T-helper 9 cell (primary cell): ENCODE measurements at regions not wholly inside any gene's neighbourhood (a gene's known extent, or its start where the extent isn't known, plus 50 kb on each side); places are given as distances from the start of the nearest gene placed in this dataset.
"Not testable (repeated sequence)": the region's sequence is repeated elsewhere in the genome, so short reads cannot be mapped to it uniquely, and the experiment has no call there.

Experiments
- DNase-seq: peaks from one replicate; pipeline ENCODE4 v3.0.0-alpha.2; 2020

DNA sequence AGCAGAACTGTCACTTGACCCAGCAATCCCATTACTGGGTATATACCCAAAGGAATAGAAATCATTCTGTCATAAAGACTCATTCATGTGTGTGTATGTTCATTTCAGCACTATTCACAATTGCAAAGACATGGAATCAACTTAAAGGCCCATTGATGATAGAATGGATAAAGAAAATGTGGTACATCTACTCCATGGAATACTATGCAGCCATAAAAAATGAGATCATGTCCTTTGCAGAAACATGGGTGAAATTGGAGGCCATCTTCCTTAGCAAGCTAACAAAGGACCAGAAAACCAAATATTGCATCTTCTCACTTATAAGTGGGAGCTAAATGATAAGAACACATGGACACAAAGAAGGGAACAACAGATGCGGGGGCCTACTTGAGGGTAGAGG is 422.5 kb downstream of the HS3ST3B1 start:
- DNase-seq: not testable (repeated sequence)

GRCh38 chr17:14719942-14720341 is 419.1 kb downstream of the HS3ST3B1 start:
- DNase-seq: no peak

DNA sequence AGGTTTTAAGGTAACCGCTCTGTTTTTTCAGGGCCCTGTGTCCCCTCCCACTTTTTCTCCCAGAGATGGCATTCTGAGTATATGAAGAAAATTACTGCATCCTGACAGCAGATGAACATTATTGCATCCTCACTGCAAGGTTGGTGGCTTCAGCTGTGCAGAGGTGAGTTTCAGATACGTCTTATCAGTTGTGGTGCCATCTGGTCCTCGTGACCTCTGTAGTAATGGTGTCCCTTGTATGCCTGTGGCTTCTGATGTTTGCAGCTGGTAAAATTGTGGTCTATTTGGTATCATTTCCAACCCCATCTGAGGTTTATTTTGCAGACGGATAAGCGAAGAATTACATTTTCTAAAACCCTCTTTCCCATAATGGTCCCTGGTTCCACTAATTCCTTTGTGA is 417.0 kb downstream of the HS3ST3B1 start:
- DNase-seq: no peak

DNA sequence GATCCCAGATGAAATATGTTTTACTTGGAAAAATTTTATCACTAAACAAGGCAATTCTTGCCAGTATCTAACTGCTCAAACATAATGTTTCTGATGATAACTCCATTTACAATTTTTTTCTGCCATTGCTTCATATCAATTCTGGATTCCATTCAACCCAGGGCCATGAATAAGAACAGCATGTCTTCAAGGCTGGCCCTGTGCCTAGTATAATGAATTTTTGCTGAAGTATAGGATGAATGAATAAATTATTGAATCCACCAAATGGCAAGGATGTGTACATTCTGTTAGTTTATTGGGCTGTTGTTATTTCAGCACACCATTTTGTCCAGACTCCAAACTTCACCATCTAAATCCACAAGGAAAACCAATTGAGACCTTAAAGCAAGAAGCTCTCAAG is 414.7 kb downstream of the HS3ST3B1 start:
- no peak for DNase-seq

DNA sequence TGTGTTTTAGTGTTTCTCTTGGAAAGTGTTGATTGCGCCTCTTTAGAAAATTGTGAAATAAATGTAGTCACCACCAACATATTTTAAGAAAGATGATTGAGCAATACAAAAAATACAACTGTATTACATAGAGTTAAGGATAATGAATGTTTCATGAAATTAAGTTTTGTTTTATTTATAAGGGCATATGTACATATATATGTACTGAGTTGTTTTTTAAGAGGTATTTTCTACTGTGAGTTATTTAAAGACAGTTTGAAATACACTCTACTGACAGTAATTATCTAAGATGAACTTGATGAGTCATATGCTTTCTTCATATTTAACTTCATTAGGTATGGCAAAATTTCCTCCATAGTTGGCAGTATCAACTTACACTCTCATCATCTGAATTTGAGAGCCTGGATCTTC is 411.7 kb downstream of the HS3ST3B1 start:
- no peak for DNase-seq

DNA sequence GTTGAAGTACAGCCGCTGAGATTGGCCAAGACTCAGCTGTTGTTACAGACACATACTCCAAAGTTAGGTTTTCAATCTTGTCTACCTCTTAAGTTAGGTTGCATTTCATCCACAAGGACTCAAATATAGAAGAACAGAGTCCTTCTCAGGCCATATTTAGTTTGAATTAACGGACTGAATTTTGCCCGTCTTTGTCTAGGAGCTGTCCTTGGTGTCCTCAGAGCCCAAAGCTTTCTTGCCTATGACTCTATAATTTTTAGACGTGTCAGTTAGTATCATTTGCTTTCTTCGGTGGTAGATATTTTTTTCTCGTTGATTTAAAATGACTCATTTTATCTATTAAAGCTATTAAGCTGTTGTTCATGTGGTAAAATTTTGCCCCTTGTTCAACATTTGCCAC is 403.2 kb downstream of the HS3ST3B1 start:
- DNase-seq: no peak

GRCh38 chr17:14701886-14702285 is 401.0 kb downstream of the HS3ST3B1 start:
- DNase-seq: no peak

- DNase-seq: no peak
Measured at GRCh38 chr17:14699574-14700185, 398.8 kb downstream of the HS3ST3B1 start.

- DNase-seq: no peak
Measured at GRCh38 chr17:14693382-14693781, 392.5 kb downstream of the HS3ST3B1 start.

- DNase-seq: no peak
Measured at GRCh38 chr17:14690704-14691103, 389.8 kb downstream of the HS3ST3B1 start.

DNA sequence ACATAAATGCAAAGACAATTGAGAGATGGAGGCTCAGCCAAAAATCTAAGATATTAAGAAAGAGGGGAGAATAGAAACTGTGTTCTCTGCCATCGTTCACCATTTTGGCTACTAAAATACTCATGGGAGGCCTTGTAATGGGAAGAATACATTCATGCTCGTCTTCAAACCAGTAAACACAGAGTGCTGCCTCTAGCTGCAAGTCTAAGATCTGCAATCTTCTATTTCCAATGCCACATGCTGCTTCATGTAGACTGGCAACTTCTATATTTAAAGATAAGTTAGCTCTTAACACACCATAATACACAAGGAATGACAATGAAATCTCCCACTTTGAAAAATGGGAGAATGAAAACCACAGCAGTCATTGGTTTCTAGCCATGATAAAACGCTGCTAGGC is 387.3 kb downstream of the HS3ST3B1 start:
- no peak for DNase-seq

- no peak for DNase-seq
Measured at GRCh38 chr17:14672830-14673229, 371.9 kb downstream of the HS3ST3B1 start.

DNA sequence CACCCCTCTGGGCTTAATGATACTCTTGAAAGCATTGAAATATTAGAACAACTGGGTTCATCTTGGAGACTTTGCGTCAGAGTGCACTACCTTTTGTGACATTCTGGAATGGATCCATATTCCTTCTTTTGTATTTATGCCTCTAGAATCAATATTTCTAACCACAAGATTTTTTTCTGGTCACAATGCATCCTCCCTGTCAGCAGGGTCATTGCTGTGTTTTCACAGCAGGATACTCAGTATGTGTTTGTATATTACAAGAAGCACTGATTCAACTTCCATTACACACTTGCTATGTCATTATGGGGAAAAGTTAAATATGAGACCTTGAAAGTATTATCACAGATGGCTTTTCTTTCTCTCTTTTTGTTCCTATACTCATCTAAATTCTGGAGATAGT is 370.0 kb downstream of the HS3ST3B1 start:
- DNase-seq: no peak

- DNase-seq: no peak
Measured at GRCh38 chr17:14664511-14664910, 363.6 kb downstream of the HS3ST3B1 start.

DNA sequence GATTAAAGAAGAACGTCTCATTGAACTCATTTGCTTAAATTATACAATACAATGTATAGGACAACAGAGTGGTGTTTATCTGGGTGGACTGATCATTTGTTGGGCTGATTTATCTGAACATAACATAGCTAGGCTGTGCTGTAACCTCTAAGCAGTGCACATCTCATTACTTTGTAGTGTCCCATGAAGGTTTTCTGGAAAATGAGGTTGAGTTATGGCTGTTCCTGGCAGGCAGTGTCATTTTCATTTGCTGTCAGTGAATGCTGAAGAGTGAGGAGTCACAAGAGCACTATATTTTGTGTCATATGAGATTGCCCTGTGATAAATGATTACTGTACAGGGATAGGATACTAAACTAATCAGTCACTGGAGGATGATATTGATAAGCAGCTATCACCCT is 340.2 kb downstream of the HS3ST3B1 start:
- DNase-seq: no peak

DNA sequence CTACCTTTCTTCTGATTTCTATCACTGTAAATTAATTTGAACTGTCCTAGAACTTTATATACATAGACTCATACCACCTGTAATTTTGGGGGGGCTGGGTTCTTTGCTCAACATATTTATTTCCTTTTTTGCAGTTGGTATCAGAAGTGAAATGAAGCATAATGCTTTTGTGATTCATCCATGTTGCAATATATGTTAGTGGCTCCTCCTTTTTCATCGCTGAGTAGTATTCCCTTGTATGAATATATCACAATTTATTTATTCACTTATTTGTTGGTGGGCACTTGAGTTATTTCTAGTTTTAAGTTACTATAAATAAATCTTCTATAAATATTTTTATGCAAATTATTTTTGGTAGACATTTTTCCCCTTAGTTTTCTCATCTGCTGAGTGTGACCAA is 336.4 kb downstream of the HS3ST3B1 start:
- DNase-seq: no peak

DNA sequence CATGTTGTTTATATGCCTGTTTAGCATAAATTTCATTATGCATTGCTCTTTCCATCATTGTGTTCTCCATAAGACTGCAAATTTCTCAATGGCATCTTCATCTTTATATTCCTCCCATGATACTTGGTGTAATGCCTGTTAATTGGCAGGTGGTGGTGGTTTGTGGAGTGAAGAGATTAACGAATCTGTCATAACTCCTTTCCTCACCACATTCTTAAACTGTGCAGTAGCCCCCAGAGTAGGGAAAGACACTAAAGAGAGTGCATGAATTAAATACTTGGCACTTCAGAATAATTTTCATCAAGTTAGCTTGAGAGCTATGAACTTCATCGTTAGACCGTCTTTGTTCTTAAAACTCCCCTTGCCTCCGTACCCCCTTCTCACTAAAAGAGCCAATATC is 329.7 kb downstream of the HS3ST3B1 start:
- DNase-seq: no peak

DNA sequence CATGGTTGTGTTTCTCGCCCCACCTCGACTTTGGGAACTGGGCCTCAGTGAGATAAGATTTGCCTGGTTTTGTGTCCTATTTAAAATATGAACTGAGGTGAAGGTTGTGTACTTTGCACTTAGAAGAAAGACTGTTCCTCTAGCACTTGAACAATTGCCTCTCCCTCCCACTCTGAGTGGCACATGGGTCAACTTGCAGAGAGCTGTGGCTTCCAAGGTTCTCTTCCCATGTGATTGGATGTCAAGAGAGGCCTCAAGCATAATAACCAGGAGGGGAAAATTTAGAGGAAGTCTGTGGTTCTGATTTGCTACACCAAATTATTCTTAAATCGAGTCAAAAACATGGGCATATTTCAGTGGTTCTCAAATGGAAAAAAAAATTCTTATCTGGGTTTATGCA is 329.2 kb downstream of the HS3ST3B1 start:
- no peak for DNase-seq

- DNase-seq: no peak
Measured at GRCh38 chr17:14622615-14623101, 321.8 kb downstream of the HS3ST3B1 start.

DNA sequence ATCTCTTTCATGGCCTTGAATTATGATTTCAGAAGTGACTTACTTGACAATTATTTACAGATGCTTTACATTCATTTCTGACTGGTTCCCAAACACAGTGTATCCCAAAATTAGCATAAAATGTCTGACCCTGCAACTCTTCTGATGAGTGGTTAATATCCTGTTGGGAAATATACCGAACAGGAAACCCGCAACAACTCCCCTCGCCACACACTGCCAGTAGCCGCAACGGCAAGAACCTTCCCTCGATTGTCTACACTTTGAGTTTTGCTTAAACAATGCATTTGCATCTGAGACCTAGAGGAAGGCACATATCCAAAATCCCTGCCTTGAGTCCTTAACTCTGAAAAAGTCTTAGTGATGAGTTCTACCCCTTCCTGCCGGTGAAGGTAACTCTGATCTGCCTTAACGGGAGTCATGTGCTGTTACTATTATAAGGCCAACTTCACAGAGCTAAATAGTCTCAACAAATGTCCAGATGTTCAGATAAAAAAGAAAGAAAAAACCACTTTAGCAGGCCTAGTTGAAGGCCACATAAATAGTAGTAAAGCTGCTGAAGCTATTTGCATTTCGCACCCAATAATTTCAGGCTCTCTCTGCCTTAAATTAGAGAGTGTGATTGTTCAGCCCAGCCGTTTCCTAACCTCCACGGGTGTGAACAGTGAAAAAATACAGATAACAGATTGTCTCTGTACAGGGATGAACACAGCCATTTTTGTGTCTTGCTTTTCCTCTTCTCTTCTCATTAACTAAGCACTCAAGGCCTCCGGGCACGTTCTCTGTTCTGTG is 321.1 kb downstream of the HS3ST3B1 start:
- no peak for DNase-seq

GRCh38 chr17:14619821-14620220 is 318.9 kb downstream of the HS3ST3B1 start:
- DNase-seq: no peak

DNA sequence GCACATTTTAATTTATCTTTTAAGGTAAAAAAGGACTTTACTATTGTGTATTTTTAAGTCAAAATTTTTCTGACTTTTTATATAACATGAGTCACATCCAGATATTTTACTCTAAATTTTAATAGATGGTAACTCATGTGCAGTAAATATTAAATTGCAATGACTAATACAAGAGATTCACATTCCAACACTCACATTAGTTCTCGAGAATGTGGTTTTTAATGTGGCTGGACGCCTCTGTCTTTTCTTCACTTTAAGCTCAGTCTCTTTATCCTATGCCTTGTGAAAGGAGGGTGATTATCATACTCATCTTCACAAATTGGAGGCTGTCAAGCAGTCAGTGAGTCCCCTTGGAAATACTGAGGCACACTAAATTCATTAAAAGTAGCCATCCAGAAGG is 315.6 kb downstream of the HS3ST3B1 start:
- no peak for DNase-seq

DNA sequence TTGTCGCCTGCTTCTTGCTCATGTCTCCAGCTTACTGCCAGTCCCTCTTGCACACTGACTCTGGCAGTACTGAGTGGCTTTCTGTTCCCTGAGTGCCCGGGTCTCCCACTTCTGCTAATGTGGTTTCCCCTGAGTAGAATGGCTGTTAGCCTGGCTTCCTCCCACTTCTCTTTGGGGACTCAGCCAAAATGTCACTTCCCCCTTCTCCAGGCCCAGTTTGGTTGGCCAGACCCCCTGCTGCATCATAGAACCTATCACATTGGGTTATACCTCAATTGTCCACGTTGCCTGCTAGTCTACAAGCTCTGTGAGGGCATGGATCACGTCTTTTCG is 304.4 kb downstream of the HS3ST3B1 start:
- no peak for DNase-seq

- DNase-seq: no peak
Measured at GRCh38 chr17:14604591-14605266, 303.8 kb downstream of the HS3ST3B1 start.
